ENCODE measurements at regions not wholly inside any gene's neighbourhood (a gene's known extent, or its start where the extent isn't known, plus 50 kb on each side); places are given as distances from the start of the nearest gene placed in this dataset.
"Not testable (repeated sequence)": the region's sequence is repeated elsewhere in the genome, so short reads cannot be mapped to it uniquely, and the experiment has no call there.

- DNase-seq (ENCODE audit: extremely low read depth in 1 of 11, low read depth in 9 of 11, low spot score in 4 of 11) = no peak
Measured at GRCh38 chr14:41302776-41303175, 303.9 kb upstream of the LRFN5 start.

GRCh38 chr14:41299924-41300323 lies 306.8 kb upstream of the LRFN5 start:
- DNase-seq (ENCODE audit: extremely low read depth in 1 of 11, low read depth in 9 of 11, low spot score in 4 of 11) = no peak

GRCh38 chr14:41298328-41298690 lies 308.4 kb upstream of the LRFN5 start:
- no peak for DNase-seq (ENCODE audit: extremely low read depth in 1 of 11, low read depth in 9 of 11, low spot score in 4 of 11)

GRCh38 chr14:41297576-41298327 lies 308.9 kb upstream of the LRFN5 start:
- DNase-seq (ENCODE audit: extremely low read depth in 1 of 11, low read depth in 9 of 11, low spot score in 4 of 11) = no peak

- DNase-seq (ENCODE audit: extremely low read depth in 1 of 11, low read depth in 9 of 11, low spot score in 4 of 11) = no peak
Measured at GRCh38 chr14:41295734-41296133, 310.9 kb upstream of the LRFN5 start.

GRCh38 chr14:41289025-41289424 lies 317.7 kb upstream of the LRFN5 start:
- no peak for DNase-seq (ENCODE audit: extremely low read depth in 1 of 11, low read depth in 9 of 11, low spot score in 4 of 11)

GRCh38 chr14:41285186-41285748 lies 321.4 kb upstream of the LRFN5 start:
- peak in 10 of 11 donors; percentile 9 to 45 (median 19) for DNase-seq (ENCODE audit: extremely low read depth in 1 of 11, low read depth in 9 of 11, low spot score in 4 of 11)

GRCh38 chr14:41280745-41281144 lies 325.9 kb upstream of the LRFN5 start:
- DNase-seq (ENCODE audit: extremely low read depth in 1 of 11, low read depth in 9 of 11, low spot score in 4 of 11) = peak in 1 of 11 donors; percentile 3

GRCh38 chr14:41277450-41277849 lies 329.2 kb upstream of the LRFN5 start:
- DNase-seq (ENCODE audit: extremely low read depth in 1 of 11, low read depth in 9 of 11, low spot score in 4 of 11) = no peak

- no peak for DNase-seq (ENCODE audit: extremely low read depth in 1 of 11, low read depth in 9 of 11, low spot score in 4 of 11)
Measured at GRCh38 chr14:41257476-41257875, 349.2 kb upstream of the LRFN5 start.

- DNase-seq (ENCODE audit: extremely low read depth in 1 of 11, low read depth in 9 of 11, low spot score in 4 of 11) = no peak
Measured at GRCh38 chr14:41235466-41235865, 371.2 kb upstream of the LRFN5 start.

GRCh38 chr14:41230683-41231082 lies 376.0 kb upstream of the LRFN5 start:
- DNase-seq (ENCODE audit: extremely low read depth in 1 of 11, low read depth in 9 of 11, low spot score in 4 of 11) = no peak

- DNase-seq (ENCODE audit: extremely low read depth in 1 of 11, low read depth in 9 of 11, low spot score in 4 of 11) = no peak
Measured at GRCh38 chr14:41229824-41230223, 376.9 kb upstream of the LRFN5 start.

GRCh38 chr14:41225433-41225832 lies 381.2 kb upstream of the LRFN5 start:
- no peak for DNase-seq (ENCODE audit: extremely low read depth in 1 of 11, low read depth in 9 of 11, low spot score in 4 of 11)

- DNase-seq (ENCODE audit: extremely low read depth in 1 of 11, low read depth in 9 of 11, low spot score in 4 of 11) = no peak
Measured at GRCh38 chr14:41222581-41222980, 384.1 kb upstream of the LRFN5 start.

GRCh38 chr14:41214978-41215377 lies 391.7 kb upstream of the LRFN5 start:
- DNase-seq (ENCODE audit: extremely low read depth in 1 of 11, low read depth in 9 of 11, low spot score in 4 of 11) = not testable (repeated sequence)

- DNase-seq (ENCODE audit: extremely low read depth in 1 of 11, low read depth in 9 of 11, low spot score in 4 of 11) = no peak
Measured at GRCh38 chr14:41201696-41202095, 405.0 kb upstream of the LRFN5 start.

GRCh38 chr14:41187868-41188267 lies 418.8 kb upstream of the LRFN5 start:
- DNase-seq (ENCODE audit: extremely low read depth in 1 of 11, low read depth in 9 of 11, low spot score in 4 of 11) = no peak

- DNase-seq (ENCODE audit: extremely low read depth in 1 of 11, low read depth in 9 of 11, low spot score in 4 of 11) = no peak
Measured at GRCh38 chr14:41171045-41171444, 435.6 kb upstream of the LRFN5 start.

GRCh38 chr14:41167040-41167439 lies 439.6 kb upstream of the LRFN5 start:
- DNase-seq (ENCODE audit: extremely low read depth in 1 of 11, low read depth in 9 of 11, low spot score in 4 of 11) = no peak

All from renal cortex interstitium (tissue), 11 donors.